Activated CD8-positive, alpha-beta T cell treated with anti-CD3 and anti-CD28 coated beads for 36 hours (primary cell): ENCODE measurements at regions not wholly inside any gene's neighbourhood (a gene's known extent, or its start where the extent isn't known, plus 50 kb on each side); places are given as distances from the start of the nearest gene placed in this dataset.

Experiments used
- ATAC-seq: fragments of 200-7000 bp; cut with Tn5 transposase; one replicate; pipeline ENCODE4 v1.10.0; 2021; ENCODE audit warnings: mild to moderate bottlenecking, moderate library complexity
- CTCF ChIA-PET: fragments of 350-600 bp; sonication (Branson Sonifier 250); formaldehyde crosslinking; loops from one replicate; lab custom pipeline; 2021; ENCODE audit warnings: antibody characterized with exemption; lab: Charles Lee
- POLR2A ChIA-PET: fragments of 350-600 bp; sonication (Branson Sonifier 250); formaldehyde crosslinking; loops from one replicate; lab custom pipeline; 2021; ENCODE audit warnings: antibody characterized with exemption; lab: Charles Lee
- DNase-seq: peaks from one replicate; pipeline ENCODE4 v3.0.0-alpha.2; 2020
- H3K27ac Mint-ChIP-seq: one replicate; pipeline ENCODE4 v1.8.0; 2021; ENCODE audit warnings: mild to moderate bottlenecking, mixed read lengths
- H3K27me3 Mint-ChIP-seq: one replicate; pipeline ENCODE4 v1.8.0; 2021; ENCODE audit warnings: mixed read lengths
- H3K36me3 Mint-ChIP-seq: one replicate; pipeline ENCODE4 v1.8.0; 2021; ENCODE audit warnings: low read depth, mixed read lengths
- H3K4me1 Mint-ChIP-seq: one replicate; pipeline ENCODE4 v1.8.0; 2021; ENCODE audit warnings: low read depth, mixed read lengths
- H3K4me3 Mint-ChIP-seq: one replicate; pipeline ENCODE4 v1.8.0; 2021; ENCODE audit warnings: mild to moderate bottlenecking, moderate library complexity, mixed read lengths
- H3K9me3 Mint-ChIP-seq: one replicate; pipeline ENCODE4 v1.8.0; 2021; ENCODE audit warnings: mixed read lengths
- intact Hi-C: fragments of 100-400 bp; cut with micrococcal nuclease; formaldehyde crosslinking; loops from one replicate; pipeline ENCODE4 v1.10.0; 2022
- TF ChIP-seq, protein P1 (sequence below): fragments of 200-600 bp; IDR thresholded peaks from one replicate; pipeline ENCODE4 v1.8.0; 2022; ENCODE audit warnings: antibody characterized with exemption, mild to moderate bottlenecking

DNA sequence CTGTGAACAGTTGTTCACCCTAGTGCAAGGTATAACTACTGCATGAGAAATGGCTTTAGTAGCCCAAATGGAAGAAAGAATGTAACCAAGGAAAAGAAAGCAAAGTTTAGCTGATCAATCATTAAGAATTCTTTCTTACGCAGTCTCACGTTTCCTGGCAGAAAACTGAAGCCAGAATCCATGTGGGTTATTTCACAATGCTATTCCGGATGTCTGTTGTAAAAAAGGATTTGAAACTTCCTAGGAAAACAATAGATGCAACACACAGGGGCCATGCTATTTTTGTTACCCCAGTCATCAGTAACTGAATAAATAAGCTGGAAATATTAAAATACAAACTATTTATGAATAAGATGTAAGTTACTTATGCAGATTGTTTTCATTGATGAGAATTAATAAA lies 802.5 kb downstream of the CDH8 start:
- peaks cover 4% of the 10 kb centered on the region for H3K9me3 Mint-ChIP-seq
- intact Hi-C loops, result no loop called here
- no peak for ATAC-seq

GRCh38 chr16:61228371-61228770 lies 807.9 kb downstream of the CDH8 start:
- Mint-ChIP-seq H3K9me3 (peaks cover 2% of the 10 kb centered on the region), H3K4me1 (no peaks in the 10 kb centered on the region), H3K27ac (no peak overlapping the region), H3K4me3 (no peak overlapping the region), H3K36me3 (no peaks in the 10 kb centered on the region), H3K27me3 (no peaks in the 10 kb centered on the region)
- intact Hi-C loops, result no loop called here
- ChIA-PET POLR2A (no interaction called here), CTCF (no interaction called here)
- no peak for DNase-seq
- no peak for ATAC-seq
- TF ChIP-seq, protein P1, sequence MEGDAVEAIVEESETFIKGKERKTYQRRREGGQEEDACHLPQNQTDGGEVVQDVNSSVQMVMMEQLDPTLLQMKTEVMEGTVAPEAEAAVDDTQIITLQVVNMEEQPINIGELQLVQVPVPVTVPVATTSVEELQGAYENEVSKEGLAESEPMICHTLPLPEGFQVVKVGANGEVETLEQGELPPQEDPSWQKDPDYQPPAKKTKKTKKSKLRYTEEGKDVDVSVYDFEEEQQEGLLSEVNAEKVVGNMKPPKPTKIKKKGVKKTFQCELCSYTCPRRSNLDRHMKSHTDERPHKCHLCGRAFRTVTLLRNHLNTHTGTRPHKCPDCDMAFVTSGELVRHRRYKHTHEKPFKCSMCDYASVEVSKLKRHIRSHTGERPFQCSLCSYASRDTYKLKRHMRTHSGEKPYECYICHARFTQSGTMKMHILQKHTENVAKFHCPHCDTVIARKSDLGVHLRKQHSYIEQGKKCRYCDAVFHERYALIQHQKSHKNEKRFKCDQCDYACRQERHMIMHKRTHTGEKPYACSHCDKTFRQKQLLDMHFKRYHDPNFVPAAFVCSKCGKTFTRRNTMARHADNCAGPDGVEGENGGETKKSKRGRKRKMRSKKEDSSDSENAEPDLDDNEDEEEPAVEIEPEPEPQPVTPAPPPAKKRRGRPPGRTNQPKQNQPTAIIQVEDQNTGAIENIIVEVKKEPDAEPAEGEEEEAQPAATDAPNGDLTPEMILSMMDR, result no peak

More for the DNA sequence above, 802.5 kb downstream of the CDH8 start:
- DNase-seq, result no peak
- ChIA-PET POLR2A (interaction anchor here (0.7 kb wide), 1 partner anchor 10 kb away, joined by 3 read pairs; no protein-coding TSS in a partner anchor), CTCF (no interaction called here)
- Mint-ChIP-seq H3K4me3 (no peak overlapping the region), H3K27ac (no peak overlapping the region), H3K27me3 (no peaks in the 10 kb centered on the region), H3K36me3 (no peaks in the 10 kb centered on the region), H3K4me1 (no peaks in the 10 kb centered on the region)
- TF ChIP-seq, protein P1, result no peak

DNA sequence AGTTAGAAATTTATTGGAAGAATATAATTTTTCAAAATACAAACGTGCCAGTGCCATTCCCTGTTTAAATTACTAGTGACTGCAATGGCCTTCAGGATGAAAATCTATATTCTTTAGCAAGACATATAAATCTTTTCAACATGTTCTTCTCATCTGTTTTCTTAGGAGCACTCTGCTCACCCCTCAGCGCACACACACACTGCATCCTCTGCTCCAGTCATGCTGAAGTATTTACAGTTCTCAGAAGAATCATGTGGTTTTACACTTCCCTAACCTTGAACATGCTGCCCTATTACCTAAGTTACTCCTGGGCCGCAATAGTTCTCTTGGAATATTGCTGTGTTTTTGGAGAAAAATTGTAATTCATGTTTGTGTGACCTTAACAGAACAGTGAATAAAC lies 820.6 kb downstream of the CDH8 start:
- POLR2A ChIA-PET, result no interaction called here
- intact Hi-C loops, result no loop called here
- no peaks in the 10 kb centered on the region for H3K36me3 Mint-ChIP-seq
- H3K4me1 Mint-ChIP-seq, result no peaks in the 10 kb centered on the region
- DNase-seq, result no peak
- TF ChIP-seq, protein P1, result no peak
- no peak overlapping the region for H3K4me3 Mint-ChIP-seq
- ATAC-seq, result no peak
- H3K9me3 Mint-ChIP-seq, result peaks cover 14% of the 10 kb centered on the region
- CTCF ChIA-PET, result no interaction called here
- H3K27ac Mint-ChIP-seq, result no peak overlapping the region
- H3K27me3 Mint-ChIP-seq, result no peaks in the 10 kb centered on the region

DNA sequence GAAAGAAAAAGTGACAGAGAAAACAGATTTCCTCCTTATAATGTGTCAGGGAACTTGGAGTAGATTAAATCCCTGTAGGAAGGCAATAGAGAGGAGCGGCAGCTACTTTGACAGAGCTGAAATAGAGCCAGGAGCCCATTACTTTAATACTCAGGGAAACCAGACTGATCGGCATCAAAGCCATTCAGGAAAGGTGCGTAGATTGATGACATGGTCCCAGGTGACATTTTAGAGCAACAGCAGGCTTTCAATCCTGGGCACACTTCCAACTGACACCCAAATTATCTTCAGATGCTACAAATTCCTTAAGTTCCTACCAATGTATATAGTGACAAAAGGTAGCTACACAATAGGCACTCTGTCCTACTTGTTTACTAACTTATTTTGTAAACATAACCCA lies 821.5 kb downstream of the CDH8 start:
- CTCF ChIA-PET, result no interaction called here
- no peaks in the 10 kb centered on the region for H3K27me3 Mint-ChIP-seq
- no peak overlapping the region for H3K27ac Mint-ChIP-seq
- intact Hi-C loops, result no loop called here
- H3K4me1 Mint-ChIP-seq, result no peaks in the 10 kb centered on the region
- POLR2A ChIA-PET, result no interaction called here
- DNase-seq, result no peak
- TF ChIP-seq, protein P1, result no peak
- ATAC-seq, result no peak
- H3K36me3 Mint-ChIP-seq, result no peaks in the 10 kb centered on the region
- no peak overlapping the region for H3K4me3 Mint-ChIP-seq
- H3K9me3 Mint-ChIP-seq, result peaks cover 14% of the 10 kb centered on the region

DNA sequence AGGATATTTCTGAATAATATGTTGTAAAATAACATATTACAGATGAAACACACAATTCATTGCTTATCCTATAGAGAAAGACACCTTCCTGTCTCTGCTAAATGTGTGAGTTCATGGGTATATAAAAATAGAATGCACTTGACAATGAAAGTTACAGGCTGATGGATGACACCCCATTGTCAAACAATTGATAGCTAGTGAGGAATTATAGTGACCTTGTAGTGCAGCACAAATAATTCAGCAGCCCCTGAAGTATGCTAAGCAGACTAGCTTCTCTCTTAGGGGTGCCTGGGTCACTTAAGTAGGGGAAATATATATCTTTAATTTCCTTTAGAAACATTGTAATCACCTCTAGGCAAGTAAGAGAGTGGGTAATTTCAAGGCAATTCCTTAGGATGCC lies 826.2 kb downstream of the CDH8 start:
- Mint-ChIP-seq H3K9me3 (peaks cover 20% of the 10 kb centered on the region), H3K4me1 (no peaks in the 10 kb centered on the region), H3K4me3 (no peak overlapping the region), H3K27ac (no peak overlapping the region), H3K36me3 (no peaks in the 10 kb centered on the region), H3K27me3 (no peaks in the 10 kb centered on the region)
- ChIA-PET CTCF (no interaction called here), POLR2A (no interaction called here)
- intact Hi-C loops, result no loop called here
- DNase-seq (no peak), ATAC-seq (no peak)
- TF ChIP-seq, protein P1, result no peak
